Lower leg skin (tissue), 3 donors: ENCODE measurements at regions not wholly inside any gene's neighbourhood (a gene's known extent, or its start where the extent isn't known, plus 50 kb on each side); places are given as distances from the start of the nearest gene placed in this dataset.

Experiments used
- CTCF ChIP-seq, 3 donors: fragments of 450-650 bp; IDR thresholded peaks; one replicate each; pipeline ENCODE4 v1.5.1; 2016; ENCODE audit warnings: antibody characterized with exemption in 3 of 3, mild to moderate bottlenecking in 3 of 3, moderate library complexity in 2 of 3
- POLR2A ChIP-seq, 2 donors: fragments of 450-650 bp; IDR thresholded peaks; one replicate each; pipeline ENCODE4 v1.6.1; 2016 to 2017; ENCODE audit warnings: antibody characterized with exemption in 2 of 2, mild to moderate bottlenecking in 1 of 2, moderate library complexity in 1 of 2

GRCh38 chr14:73782623-73783022 lies 68.4 kb upstream of the PNMA1 start:
- TF ChIP-seq CTCF (IDR thresholded peaks at IDR 0.05), result no peak
- no peak for TF ChIP-seq POLR2A (IDR thresholded peaks at IDR 0.05)
